ENCODE measurements at regions not wholly inside any gene's neighbourhood (a gene's known extent, or its start where the extent isn't known, plus 50 kb on each side); places are given as distances from the start of the nearest gene placed in this dataset.

DNA sequence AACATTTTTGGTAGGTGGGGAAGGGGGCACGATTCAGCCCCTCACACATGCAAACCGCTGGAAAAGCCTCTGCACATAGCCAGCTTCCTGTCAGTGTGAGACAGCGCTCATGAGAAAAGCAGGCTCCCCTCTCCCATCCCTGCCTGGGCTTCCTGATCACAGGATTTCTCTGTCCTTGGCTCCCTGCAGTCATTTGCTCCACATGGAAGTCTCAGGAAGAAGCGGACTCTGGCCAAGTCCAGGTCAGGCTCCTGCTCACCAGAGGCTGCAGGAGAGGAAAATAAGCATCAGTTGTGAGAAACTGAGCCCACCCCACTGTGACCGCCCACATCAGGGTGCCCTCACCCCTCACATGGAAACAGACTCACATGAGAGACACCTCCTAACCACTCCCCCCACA lies 664.3 kb upstream of the TENM3 start:
- no peak overlapping the region for H3K4me3 ChIP-seq (ENCODE audit: low read depth, low read length)
- TF ChIP-seq, protein P1, sequence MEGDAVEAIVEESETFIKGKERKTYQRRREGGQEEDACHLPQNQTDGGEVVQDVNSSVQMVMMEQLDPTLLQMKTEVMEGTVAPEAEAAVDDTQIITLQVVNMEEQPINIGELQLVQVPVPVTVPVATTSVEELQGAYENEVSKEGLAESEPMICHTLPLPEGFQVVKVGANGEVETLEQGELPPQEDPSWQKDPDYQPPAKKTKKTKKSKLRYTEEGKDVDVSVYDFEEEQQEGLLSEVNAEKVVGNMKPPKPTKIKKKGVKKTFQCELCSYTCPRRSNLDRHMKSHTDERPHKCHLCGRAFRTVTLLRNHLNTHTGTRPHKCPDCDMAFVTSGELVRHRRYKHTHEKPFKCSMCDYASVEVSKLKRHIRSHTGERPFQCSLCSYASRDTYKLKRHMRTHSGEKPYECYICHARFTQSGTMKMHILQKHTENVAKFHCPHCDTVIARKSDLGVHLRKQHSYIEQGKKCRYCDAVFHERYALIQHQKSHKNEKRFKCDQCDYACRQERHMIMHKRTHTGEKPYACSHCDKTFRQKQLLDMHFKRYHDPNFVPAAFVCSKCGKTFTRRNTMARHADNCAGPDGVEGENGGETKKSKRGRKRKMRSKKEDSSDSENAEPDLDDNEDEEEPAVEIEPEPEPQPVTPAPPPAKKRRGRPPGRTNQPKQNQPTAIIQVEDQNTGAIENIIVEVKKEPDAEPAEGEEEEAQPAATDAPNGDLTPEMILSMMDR (conservative IDR thresholded peaks at IDR 0.05; ENCODE audit: low read depth, low read length), result no peak
- DNase-seq (ENCODE audit: low read depth), result no peak

DNA sequence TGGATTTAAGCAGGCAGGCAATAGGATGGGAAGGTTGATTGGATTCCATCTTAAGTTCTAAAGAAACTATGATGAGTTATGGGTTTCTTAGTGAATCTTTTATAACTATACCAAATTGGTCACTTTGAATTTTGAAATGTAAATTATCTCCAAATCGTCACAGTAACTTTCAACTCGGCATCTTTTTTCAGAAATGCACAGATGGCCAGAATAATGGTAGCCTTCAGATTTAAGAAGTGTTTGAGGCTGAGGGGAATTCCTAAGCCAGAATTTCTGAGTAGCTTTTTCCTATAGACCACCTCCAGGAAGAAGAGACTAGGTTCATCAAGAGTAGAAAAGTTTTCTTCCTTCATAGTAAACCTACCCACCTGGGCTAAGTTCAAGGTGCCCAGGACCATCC lies 663.7 kb upstream of the TENM3 start:
- TF ChIP-seq, protein P1 (conservative IDR thresholded peaks at IDR 0.05; ENCODE audit: low read depth, low read length), result no peak
- H3K4me3 ChIP-seq (ENCODE audit: low read depth, low read length), result no peak overlapping the region
- DNase-seq (ENCODE audit: low read depth), result no peak

DNA sequence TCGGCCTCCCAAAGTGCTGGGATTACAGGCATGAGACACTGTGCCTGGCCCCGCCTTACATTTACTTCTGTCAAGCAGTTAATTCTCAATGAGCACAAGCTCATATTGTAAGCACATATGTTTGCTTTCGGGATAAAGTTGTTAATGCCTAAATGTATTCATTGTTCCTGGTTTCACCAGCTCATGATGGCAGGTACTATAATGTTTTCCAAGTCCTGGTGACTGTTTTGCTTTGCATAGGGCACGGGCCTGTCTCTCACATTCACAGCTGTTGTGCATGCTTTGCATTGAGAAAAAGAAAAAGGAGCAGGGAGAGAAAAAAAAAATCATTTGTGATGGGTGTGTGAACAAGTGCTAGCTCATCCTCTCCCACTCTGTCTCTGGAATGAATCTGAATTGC lies 661.2 kb upstream of the TENM3 start:
- TF ChIP-seq, protein P1 (conservative IDR thresholded peaks at IDR 0.05; ENCODE audit: low read depth, low read length), result no peak
- H3K4me3 ChIP-seq (ENCODE audit: low read depth, low read length), result no peak overlapping the region
- DNase-seq (ENCODE audit: low read depth), result no peak

DNA sequence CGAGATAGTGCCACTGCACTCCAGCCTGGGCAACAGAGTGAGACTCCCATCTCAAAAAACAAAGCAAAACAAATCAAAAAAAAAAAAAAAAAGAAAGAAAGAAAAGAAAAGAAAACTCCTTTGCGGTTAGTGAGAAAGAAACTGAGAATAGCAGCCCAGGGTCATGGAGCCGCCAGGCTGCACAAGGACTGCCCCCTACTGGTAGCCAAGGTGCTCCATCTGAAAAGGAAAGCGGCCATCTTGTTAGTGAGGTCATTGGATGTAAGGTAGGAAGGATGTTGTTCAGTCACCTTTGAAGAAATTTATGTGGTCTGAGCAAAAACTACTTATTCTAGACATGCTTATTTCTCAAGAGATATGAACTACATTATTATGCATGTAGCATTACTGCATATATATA lies 660.6 kb upstream of the TENM3 start:
- TF ChIP-seq, protein P1 (conservative IDR thresholded peaks at IDR 0.05; ENCODE audit: low read depth, low read length), result no peak
- no peak overlapping the region for H3K4me3 ChIP-seq (ENCODE audit: low read depth, low read length)
- DNase-seq (ENCODE audit: low read depth), result no peak

DNA sequence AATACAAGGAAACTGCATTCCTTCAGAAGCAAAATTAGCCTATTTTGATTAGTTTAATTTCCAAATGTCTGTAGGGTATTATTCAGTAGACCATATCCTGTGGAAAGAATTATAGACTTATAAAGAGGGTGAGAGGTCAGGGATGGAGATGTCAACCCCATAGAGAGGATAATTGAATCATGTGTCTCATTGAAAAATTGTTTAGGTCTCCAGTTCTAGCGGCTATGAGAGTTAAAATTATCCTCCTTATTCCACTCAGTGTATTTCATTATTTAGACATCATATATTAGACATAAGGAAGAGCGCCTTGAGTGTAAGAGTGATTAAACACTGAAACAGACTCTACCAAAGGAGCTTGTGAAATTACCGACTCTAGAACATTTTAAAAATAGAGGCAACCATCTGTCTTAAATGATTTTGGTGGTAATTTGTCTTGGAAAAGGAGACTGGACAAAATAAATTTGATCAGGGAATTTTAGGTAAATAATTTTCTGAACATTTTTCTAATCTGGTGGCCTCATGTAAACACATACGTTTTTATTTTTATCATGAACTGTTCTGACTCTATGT lies 654.4 kb upstream of the TENM3 start:
- no peak overlapping the region for H3K4me3 ChIP-seq (ENCODE audit: low read depth, low read length)
- DNase-seq (ENCODE audit: low read depth), result no peak
- TF ChIP-seq, protein P1 (conservative IDR thresholded peaks at IDR 0.05; ENCODE audit: low read depth, low read length), result no peak

DNA sequence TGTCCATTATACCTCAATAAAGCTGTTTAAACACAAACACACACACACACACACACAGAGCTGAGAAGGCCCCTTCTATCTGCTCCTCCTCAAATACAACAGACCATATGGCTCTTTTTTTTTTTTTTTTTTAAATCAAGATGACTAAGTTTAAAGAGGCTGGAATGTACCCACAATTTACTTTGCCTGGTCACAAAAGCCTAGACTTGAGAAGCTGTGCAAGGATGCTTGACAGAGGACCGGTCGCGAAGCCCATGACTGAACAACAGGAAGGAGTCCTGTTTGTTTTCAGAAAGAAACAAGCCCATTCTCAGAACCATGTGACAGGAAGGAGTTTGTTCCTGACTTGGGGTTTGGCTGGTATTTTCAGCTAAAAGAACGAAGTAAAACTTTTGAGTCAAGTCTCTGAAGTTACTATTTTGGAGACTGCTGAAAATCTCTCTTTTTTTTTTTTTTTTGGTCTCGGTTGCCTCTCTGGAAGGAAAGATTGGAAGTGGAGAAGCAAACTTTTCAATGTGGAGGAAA lies 650.9 kb upstream of the TENM3 start:
- TF ChIP-seq, protein P1 (conservative IDR thresholded peaks at IDR 0.05; ENCODE audit: low read depth, low read length), result no peak
- H3K4me3 ChIP-seq (ENCODE audit: low read depth, low read length), result no peak overlapping the region
- no peak for DNase-seq (ENCODE audit: low read depth)

DNA sequence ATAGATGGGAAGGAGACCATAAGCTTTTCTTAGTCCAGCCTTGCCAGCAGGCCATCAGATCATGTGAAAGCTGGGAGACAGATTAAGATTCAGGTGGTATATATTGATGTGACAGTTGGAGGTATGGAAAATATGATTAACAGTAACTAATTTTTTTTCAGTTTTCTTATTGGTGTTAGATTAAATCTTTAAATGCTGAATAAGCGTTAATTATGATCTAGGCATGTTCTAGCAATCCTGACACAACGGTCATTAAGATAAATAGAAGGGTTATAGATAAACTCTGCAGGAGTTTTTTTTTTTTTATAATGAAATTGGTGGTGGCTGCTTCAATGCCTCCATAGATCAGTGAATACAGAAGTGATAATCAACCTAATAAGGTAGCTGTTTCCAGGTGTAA lies 649.5 kb upstream of the TENM3 start:
- no peak overlapping the region for H3K4me3 ChIP-seq (ENCODE audit: low read depth, low read length)
- TF ChIP-seq, protein P1 (conservative IDR thresholded peaks at IDR 0.05; ENCODE audit: low read depth, low read length), result no peak
- no peak for DNase-seq (ENCODE audit: low read depth)

All from epithelial cell of proximal tubule (primary cell).